GM12875 (cell line): ENCODE measurements at regions not wholly inside any gene's neighbourhood (a gene's known extent, or its start where the extent isn't known, plus 50 kb on each side); places are given as distances from the start of the nearest gene placed in this dataset.
"Not testable (repeated sequence)": the region's sequence is repeated elsewhere in the genome, so short reads cannot be mapped to it uniquely, and the experiment has no call there.

Source experiments
- H3K4me3 ChIP-seq: one replicate; pipeline ENCODE4 v1.5.1; 2011; ENCODE audit warnings: low read depth, low read length, control low read depth
- CTCF ChIP-seq: IDR thresholded peaks from 2 replicates; pipeline ENCODE4 v1.5.1; 2011; ENCODE audit warnings: low read depth, mild to moderate bottlenecking, control low read depth, inconsistent platforms, low read length, moderate library complexity, borderline replicate concordance; ENCODE audit not compliant: insufficient read depth

- no peak overlapping the region for H3K4me3 ChIP-seq
- no peak for TF ChIP-seq CTCF
Observed at GRCh38 chr7:142507799-142508198, 241.5 kb upstream of the PRSS1 start.

DNA sequence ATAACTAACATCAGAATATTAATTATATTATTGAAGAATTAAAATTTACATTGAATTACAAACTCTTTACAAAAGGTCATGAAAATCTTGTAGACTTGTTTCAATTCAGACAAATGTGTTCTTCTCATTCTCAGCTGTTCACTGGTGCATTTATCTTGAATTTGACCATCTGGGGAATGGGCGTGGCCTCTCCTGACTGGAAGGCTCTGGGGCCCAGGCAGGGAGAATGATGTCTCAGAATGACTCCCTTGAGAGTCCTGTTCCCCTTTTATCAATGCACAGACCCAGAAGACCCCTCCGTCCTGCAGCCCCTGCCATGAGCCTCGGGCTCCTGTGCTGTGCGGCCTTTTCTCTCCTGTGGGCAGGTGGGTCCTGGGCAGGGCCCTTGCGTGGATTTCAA is 242.2 kb upstream of the PRSS1 start:
- not testable (repeated sequence) for H3K4me3 ChIP-seq

DNA sequence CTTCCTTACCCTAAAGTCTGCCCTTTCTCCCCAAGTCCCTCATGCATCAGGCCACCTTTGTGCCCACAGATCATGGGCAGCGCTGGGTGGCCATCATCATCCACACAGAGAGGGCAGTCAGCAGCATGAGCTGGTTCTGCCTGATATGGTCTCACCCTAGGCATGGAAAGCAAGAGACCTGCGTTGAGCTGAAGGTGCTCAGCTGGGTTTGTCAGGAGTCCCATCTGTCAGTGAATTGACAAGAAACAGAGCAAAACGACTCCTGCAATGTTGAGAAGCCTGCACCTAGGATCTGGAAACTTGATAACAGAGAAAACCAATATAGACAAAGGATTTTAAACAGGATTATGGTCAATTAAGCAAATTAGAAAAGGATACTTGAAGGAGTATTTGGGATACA is 242.7 kb upstream of the PRSS1 start:
- H3K4me3 ChIP-seq: no peak overlapping the region
- TF ChIP-seq CTCF: no peak

- H3K4me3 ChIP-seq: not testable (repeated sequence)
Observed at GRCh38 chr7:142503949-142504348, 245.3 kb upstream of the PRSS1 start.

- no peak overlapping the region for H3K4me3 ChIP-seq
- TF ChIP-seq CTCF: no peak
Observed at GRCh38 chr7:142503036-142503435, 245.2 kb upstream of the PRSS58 start.

DNA sequence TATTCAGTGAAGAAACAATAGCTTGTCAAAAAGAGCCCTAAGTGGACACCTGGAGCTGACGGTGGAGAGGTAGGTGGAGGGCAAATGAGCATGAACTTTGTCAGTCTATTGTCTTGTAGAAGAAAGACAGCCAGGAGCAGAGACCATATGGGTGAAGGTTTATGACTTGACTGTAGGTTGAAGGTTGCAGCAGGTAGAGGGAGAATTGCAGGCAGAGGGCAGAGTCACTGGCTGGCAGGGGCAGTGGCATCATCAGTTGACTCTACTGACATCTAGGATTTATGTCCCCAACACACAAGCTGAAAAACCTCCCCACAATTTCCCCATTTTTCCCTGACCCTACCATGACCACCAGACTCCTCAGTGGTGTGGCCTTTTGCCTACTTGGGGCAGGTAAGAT is 243.6 kb upstream of the PRSS58 start:
- H3K4me3 ChIP-seq: no peak overlapping the region
- no peak for TF ChIP-seq CTCF

DNA sequence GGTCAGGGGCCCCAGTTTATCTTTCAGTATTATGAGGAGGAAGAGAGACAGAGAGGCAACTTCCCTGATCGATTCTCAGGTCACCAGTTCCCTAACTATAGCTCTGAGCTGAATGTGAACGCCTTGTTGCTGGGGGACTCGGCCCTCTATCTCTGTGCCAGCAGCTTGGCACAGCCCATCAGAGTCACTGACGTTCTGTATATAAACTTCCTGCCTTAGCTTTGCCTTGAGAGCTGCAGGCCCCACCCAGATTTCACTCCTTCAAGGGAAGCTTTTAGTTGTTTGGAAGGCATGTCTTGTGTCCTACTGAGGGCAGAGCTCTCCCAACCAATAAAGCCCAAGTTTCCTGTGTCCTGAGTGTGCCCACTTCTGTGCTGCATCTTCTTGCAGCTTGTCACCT is 242.5 kb upstream of the PRSS58 start:
- H3K4me3 ChIP-seq: no peak overlapping the region

GRCh38 chr7:142499635-142500034 is 241.8 kb upstream of the PRSS58 start:
- no peak for TF ChIP-seq CTCF
- no peak overlapping the region for H3K4me3 ChIP-seq

More for the DNA sequence above, 242.5 kb upstream of the PRSS58 start:
- no peak for TF ChIP-seq CTCF
